RWPE1 (cell line): ENCODE measurements at regions not wholly inside any gene's neighbourhood (a gene's known extent, or its start where the extent isn't known, plus 50 kb on each side); places are given as distances from the start of the nearest gene placed in this dataset.
"Not testable (repeated sequence)": the region's sequence is repeated elsewhere in the genome, so short reads cannot be mapped to it uniquely, and the experiment has no call there.

ENCODE experiments used
- CTCF ChIA-PET: fragments of 350-600 bp; sonication (Branson Sonifier 250); formaldehyde crosslinking; extraction: SDS; loops from one replicate; lab custom pipeline; 2021; lab: Yijun Ruan, JAX
- POLR2A ChIA-PET: fragments of 400-600 bp; formaldehyde crosslinking; extraction: SDS; loops from one replicate; lab custom pipeline; 2020; ENCODE audit warnings: antibody characterized with exemption; ENCODE audit not compliant: low non-redundant PET; lab: Yijun Ruan, JAX
- DNase-seq: peaks from one replicate; pipeline ENCODE4 v3.0.0; 2012; ENCODE audit warnings: low spot score
- H3K27ac ChIP-seq: fragments of 450-650 bp; 2 replicates; pipeline ENCODE4 v1.5.1; 2017
- CTCF ChIP-seq: fragments of 450-650 bp; conservative IDR thresholded peaks from 2 replicates; pipeline ENCODE4 v1.5.1; 2017; ENCODE audit warnings: low read depth, mild to moderate bottlenecking

- no peak for TF ChIP-seq CTCF
- no peak overlapping the region for H3K27ac ChIP-seq
- ChIA-PET CTCF (no interaction called here), POLR2A (no interaction called here)
- DNase-seq: no peak
Observed at GRCh38 chr2:12488352-12489318, 228.1 kb upstream of the TRIB2 start.

- POLR2A ChIA-PET: no interaction called here
- CTCF ChIA-PET: no interaction called here
- DNase-seq: no peak
- no peak for TF ChIP-seq CTCF
- H3K27ac ChIP-seq: no peak overlapping the region
Observed at GRCh38 chr2:12490641-12491040, 226.1 kb upstream of the TRIB2 start.

- H3K27ac ChIP-seq, POLR2A ChIA-PET, CTCF ChIA-PET, DNase-seq: not testable (repeated sequence)
Observed at GRCh38 chr2:12492360-12492759, 224.4 kb upstream of the TRIB2 start.

GRCh38 chr2:12493031-12493513 lies 223.7 kb upstream of the TRIB2 start:
- CTCF ChIA-PET: no interaction called here
- peak; percentile 42 for DNase-seq
- TF ChIP-seq CTCF: no peak
- peak overlapping the region; percentile 68 for H3K27ac ChIP-seq
- POLR2A ChIA-PET: no interaction called here

GRCh38 chr2:12495247-12495868 lies 221.4 kb upstream of the TRIB2 start:
- CTCF ChIA-PET: no interaction called here
- POLR2A ChIA-PET: interaction anchor here (0.6 kb wide), 1 partner anchor 181 kb away, joined by 3 read pairs; no protein-coding TSS in a partner anchor
- no peak for DNase-seq
- TF ChIP-seq CTCF: no peak
- no peak overlapping the region for H3K27ac ChIP-seq

GRCh38 chr2:12498286-12498685 lies 218.4 kb upstream of the TRIB2 start:
- ChIA-PET POLR2A (no interaction called here), CTCF (interaction anchor here (0.6 kb wide), 1 partner anchor 1669 kb away, joined by 3 read pairs; no protein-coding TSS in a partner anchor)
- DNase-seq: no peak
- no peak for TF ChIP-seq CTCF
- no peak overlapping the region for H3K27ac ChIP-seq
